HG02852 (cell line): ENCODE measurements at regions not wholly inside any gene's neighbourhood (a gene's known extent, or its start where the extent isn't known, plus 50 kb on each side); places are given as distances from the start of the nearest gene placed in this dataset.

Experiments used
- ATAC-seq: cut with Tn5 transposase; IDR thresholded peaks from one replicate; pipeline ENCODE4 v1.9.1; 2021; ENCODE audit warnings: mild to moderate bottlenecking, moderate library complexity; ENCODE audit not compliant: unreplicated experiment

- no peak for ATAC-seq
These were observed 53.4 kb downstream of the PTCHD4 start for GRCh38 chr6:48057601-48058000.

- ATAC-seq = no peak
These were observed 62.4 kb downstream of the PTCHD4 start for GRCh38 chr6:48048451-48049146.

- no peak for ATAC-seq
These were observed 69.1 kb downstream of the PTCHD4 start for GRCh38 chr6:48041894-48042293.

- ATAC-seq = peak; percentile 77
These were observed 73.1 kb downstream of the PTCHD4 start for GRCh38 chr6:48037946-48038345.

GRCh38 chr6:48036316-48036715, 74.7 kb downstream of the PTCHD4 start:
- no peak for ATAC-seq

- ATAC-seq = no peak
These were observed 78.8 kb downstream of the PTCHD4 start for GRCh38 chr6:48032151-48032550.

DNA sequence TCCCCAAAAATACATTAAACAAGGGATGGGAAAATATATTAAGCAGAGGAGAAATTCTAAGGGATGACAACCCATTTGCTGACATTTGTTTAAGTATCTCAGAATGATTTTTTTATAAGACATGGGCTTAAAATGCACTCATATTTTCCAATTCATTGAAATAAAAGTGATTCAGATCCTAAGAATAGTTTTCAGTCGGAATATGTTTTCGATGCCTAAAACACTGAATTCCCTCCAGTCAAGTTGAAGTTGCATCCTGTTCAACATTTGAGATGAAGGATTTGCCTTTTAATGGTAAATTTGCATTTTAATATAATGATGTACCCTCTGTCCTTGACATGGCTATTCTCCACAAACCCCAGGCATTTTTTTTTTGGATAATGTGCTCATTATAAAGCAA, 79.3 kb downstream of the PTCHD4 start:
- no peak for ATAC-seq

- peak; percentile 89 for ATAC-seq
These were observed 83.1 kb downstream of the PTCHD4 start for GRCh38 chr6:48027704-48028435.

GRCh38 chr6:48024956-48025355, 86.0 kb downstream of the PTCHD4 start:
- ATAC-seq = no peak

DNA sequence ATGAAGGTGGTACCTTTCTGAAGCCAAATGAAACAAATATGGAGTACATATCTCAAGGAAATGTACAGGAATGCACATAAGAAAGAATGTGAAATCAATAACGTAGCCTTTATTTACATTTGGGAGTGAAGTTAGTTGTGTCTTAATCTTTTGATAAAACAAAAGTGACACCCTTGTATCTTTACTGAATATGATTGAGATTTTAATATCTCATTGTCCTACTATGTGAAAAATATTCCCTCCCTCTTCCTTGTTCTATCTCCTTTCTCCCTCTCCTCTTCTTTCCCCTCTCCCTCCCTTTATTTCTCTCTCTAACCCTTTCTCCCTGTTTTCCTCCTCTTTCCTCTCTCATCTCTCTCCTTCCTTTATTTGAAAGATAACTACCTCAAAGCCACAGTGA, 89.1 kb downstream of the PTCHD4 start:
- no peak for ATAC-seq

- ATAC-seq = no peak
These were observed 94.8 kb downstream of the PTCHD4 start for GRCh38 chr6:48016020-48016755.

DNA sequence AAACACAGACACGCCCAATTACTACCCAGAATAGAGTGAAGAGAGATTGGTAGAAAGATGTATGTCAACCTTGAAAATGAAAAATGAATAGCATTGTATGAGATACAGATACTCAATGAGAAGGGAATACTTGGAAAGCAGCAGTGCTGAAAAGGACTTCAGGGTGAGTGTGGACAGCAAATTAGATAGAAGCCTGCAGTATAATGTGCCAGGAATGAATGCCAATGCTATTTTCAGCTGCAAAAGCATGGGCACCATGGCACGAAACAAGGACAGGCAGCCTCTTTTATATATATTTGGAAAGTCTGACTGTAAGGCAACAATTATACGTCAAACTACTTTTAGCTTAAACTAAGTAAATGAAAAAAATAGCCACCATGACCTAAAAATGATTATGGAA, 118.2 kb downstream of the PTCHD4 start:
- ATAC-seq = no peak

DNA sequence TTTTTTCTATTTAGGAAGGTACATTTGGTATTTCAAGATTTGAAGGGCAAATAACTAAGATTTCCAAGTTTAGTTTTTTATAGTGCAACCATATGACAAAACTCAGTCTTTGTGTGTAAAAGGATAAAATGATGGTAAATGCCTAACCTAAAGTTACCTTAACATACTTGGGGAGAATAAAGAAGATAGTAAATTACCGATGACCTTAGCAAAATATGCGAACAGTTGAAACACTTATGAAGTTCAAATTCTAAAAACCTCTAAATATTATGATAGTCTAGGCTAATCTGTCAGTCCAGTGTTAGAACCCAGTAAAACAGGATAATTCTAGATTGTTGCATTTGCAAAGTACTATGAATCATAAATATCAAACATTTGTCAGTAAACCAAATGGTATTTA, 127.5 kb downstream of the PTCHD4 start:
- ATAC-seq = no peak

GRCh38 chr6:47977314-47977713, 133.7 kb downstream of the PTCHD4 start:
- ATAC-seq = no peak

DNA sequence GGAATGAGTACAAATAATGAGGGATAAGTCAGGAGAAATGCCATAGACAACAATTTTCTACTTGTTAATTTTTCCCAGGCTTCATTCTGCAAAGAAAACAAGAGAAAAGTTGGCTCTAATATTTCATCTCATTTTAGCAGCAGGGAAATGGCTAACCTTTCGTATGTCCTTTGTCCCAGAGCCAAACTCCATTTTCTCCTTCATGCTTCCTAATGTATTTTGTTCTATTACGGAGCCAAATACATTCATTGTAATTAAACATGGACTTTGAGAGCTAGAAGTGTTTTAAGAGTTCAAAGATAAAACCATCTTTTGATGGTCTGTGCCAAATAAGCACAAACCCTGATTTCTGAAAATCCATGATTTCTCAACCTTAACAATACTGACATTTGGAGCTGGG, 136.9 kb downstream of the PTCHD4 start:
- ATAC-seq = no peak

GRCh38 chr6:47970826-47971225, 140.2 kb downstream of the PTCHD4 start:
- ATAC-seq = no peak

DNA sequence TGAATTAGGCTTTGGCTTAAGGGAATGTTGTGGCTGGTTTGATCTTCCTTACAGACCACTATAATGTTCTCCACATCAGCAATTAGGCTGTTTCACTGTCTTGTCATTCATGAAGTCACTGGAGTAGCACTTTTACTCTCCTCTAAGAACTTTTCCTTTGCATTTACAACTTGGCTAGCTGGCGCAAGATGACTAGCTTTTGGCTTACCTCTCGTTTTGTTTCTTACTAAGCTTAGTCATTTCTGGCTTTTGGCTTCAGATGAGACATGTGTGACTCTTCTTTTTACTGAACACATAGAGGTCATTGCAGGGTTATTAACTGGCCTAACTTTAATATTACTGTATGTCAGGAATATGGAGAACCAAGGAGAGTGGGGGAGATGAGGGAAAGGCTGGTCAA, 143.2 kb downstream of the PTCHD4 start:
- ATAC-seq = peak; percentile 73

- ATAC-seq = no peak
These were observed 146.0 kb downstream of the PTCHD4 start for GRCh38 chr6:47964969-47965368.

- no peak for ATAC-seq
These were observed 158.4 kb downstream of the PTCHD4 start for GRCh38 chr6:47952640-47953039.

- no peak for ATAC-seq
These were observed 163.0 kb downstream of the OPN5 start for GRCh38 chr6:47944846-47945245.

- ATAC-seq = no peak
These were observed 156.6 kb downstream of the OPN5 start for GRCh38 chr6:47938405-47938804.

GRCh38 chr6:47936820-47937219, 155.0 kb downstream of the OPN5 start:
- no peak for ATAC-seq
